Esophagus muscularis mucosa (tissue), 3 donors: ENCODE measurements at regions not wholly inside any gene's neighbourhood (a gene's known extent, or its start where the extent isn't known, plus 50 kb on each side); places are given as distances from the start of the nearest gene placed in this dataset.

Experiments
- CTCF ChIP-seq, 3 experiments: fragments of 200-600 bp in 2 of 3; fragments of 450-650 bp in 1 of 3; sonication (generic) in 2 of 3; IDR thresholded peaks; one replicate each; pipeline ENCODE4 v1.5.1; 2017 to 2019; ENCODE audit warnings: antibody characterized with exemption in 3 of 3, mild to moderate bottlenecking in 2 of 3, moderate library complexity in 1 of 3
- POLR2A ChIP-seq: fragments of 450-650 bp; IDR thresholded peaks from one replicate; pipeline ENCODE4 v1.6.1; 2017; ENCODE audit warnings: antibody characterized with exemption, moderate library complexity, mild to moderate bottlenecking, low read depth

- no peak for TF ChIP-seq POLR2A
- TF ChIP-seq CTCF (IDR thresholded peaks at IDR 0.05) = no peak
Observed at GRCh38 chr7:98515201-98515600, 101.9 kb upstream of the NPTX2 start.
